ENCODE measurements at regions not wholly inside any gene's neighbourhood (a gene's known extent, or its start where the extent isn't known, plus 50 kb on each side); places are given as distances from the start of the nearest gene placed in this dataset.
"Not testable (repeated sequence)": the region's sequence is repeated elsewhere in the genome, so short reads cannot be mapped to it uniquely, and the experiment has no call there.

DNA sequence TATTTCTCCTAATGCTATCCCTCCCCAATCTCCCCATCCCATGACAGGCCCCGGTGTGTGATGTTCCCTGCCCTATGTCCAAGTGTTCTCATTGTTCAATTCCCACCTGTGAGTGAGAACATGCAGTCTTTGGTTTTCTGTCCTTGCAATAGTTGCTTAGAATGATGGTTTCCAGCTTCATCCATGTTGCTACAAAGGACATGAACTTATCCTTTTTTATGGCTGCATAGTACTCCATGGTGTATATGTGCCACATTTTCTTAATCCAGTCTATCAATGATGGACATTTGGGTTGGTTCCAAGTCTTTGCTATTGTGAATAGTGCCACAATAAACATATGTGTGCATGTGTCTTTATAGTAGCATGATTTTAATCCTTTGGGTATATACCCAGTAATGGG, 51.3 kb upstream of the RIOK2 start:
- not testable (repeated sequence) for DNase-seq; ATAC-seq (replicated peaks in 1 of 2); H3K36me3 Mint-ChIP-seq (ENCODE audit: insufficient read depth in 2 of 2); H3K4me1 Mint-ChIP-seq (ENCODE audit: low read depth); H3K27me3 Mint-ChIP-seq (ENCODE audit: low read depth); H3K4me3 Mint-ChIP-seq; H3K27ac Mint-ChIP-seq; H3K9me3 Mint-ChIP-seq

GRCh38 chr5:97242341-97242740, 59.3 kb upstream of the RIOK2 start:
- Mint-ChIP-seq H3K36me3 (ENCODE audit: insufficient read depth in 2 of 2) (peaks cover 2% of the 10 kb centered on the region in 2 donors), H3K4me3 (no peak overlapping the region), H3K9me3 (peaks cover 0 to 1% of the 10 kb centered on the region in 2 donors), H3K27me3 (ENCODE audit: low read depth) (no peaks in the 10 kb centered on the region), H3K4me1 (ENCODE audit: low read depth) (no peaks in the 10 kb centered on the region), H3K27ac (no peak overlapping the region)
- no peak for ATAC-seq (replicated peaks in 1 of 2)
- no peak for DNase-seq

DNA sequence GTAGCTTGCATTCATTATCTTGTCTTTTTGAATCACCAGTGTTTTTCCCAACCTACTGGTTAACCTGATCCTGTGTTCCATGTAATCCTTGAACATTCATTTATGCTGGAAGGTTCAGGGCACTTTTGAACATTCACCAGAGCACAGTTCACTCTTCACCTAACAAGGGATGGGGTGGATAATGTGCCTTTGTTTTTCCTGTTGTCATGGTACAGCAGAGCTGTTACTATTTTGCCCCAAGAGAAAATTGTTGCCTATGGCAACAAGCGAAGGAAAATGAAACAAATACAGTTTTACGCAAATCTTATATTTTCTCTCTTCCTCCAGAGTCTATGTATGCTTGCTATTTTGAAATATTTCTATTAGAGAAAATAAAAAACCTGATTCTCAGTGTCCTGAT, 60.3 kb upstream of the RIOK2 start:
- no peak overlapping the region for H3K27ac Mint-ChIP-seq
- H3K36me3 Mint-ChIP-seq (ENCODE audit: insufficient read depth in 2 of 2): peaks cover 2% of the 10 kb centered on the region in 2 donors
- peaks cover 0 to 1% of the 10 kb centered on the region in 2 donors for H3K9me3 Mint-ChIP-seq
- ATAC-seq (replicated peaks in 1 of 2): no peak
- H3K4me3 Mint-ChIP-seq: no peak overlapping the region
- no peaks in the 10 kb centered on the region for H3K27me3 Mint-ChIP-seq (ENCODE audit: low read depth)
- DNase-seq: no peak
- H3K4me1 Mint-ChIP-seq (ENCODE audit: low read depth): no peaks in the 10 kb centered on the region

DNA sequence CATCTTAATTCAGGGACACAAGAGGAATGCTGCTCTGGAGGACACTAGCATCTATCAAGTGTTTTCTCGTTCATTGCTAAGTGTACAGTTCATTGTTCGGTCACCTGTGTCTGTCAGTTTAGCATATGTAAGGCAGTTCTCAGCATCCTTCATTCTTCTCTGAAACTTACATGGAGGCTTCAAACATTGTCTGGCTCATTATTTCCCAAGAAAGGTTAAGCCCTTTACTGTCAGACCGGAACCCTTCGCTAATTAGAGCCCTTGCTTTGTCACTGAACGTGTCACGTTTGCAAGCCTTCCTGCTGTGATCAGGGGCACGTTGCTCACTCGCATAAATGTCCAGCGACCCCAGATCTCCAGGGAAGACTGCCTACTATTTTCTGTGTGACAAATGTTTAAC, 62.3 kb upstream of the RIOK2 start:
- ATAC-seq (replicated peaks in 1 of 2) (no peak), DNase-seq (no peak)
- no peaks in the 10 kb centered on the region for H3K4me1 Mint-ChIP-seq (ENCODE audit: low read depth)
- no peaks in the 10 kb centered on the region for H3K27me3 Mint-ChIP-seq (ENCODE audit: low read depth)
- H3K9me3 Mint-ChIP-seq: peaks cover under 1 to 4% of the 10 kb centered on the region in 2 donors
- no peak overlapping the region for H3K27ac Mint-ChIP-seq
- no peaks in the 10 kb centered on the region for H3K36me3 Mint-ChIP-seq (ENCODE audit: insufficient read depth in 2 of 2)
- no peak overlapping the region for H3K4me3 Mint-ChIP-seq

DNA sequence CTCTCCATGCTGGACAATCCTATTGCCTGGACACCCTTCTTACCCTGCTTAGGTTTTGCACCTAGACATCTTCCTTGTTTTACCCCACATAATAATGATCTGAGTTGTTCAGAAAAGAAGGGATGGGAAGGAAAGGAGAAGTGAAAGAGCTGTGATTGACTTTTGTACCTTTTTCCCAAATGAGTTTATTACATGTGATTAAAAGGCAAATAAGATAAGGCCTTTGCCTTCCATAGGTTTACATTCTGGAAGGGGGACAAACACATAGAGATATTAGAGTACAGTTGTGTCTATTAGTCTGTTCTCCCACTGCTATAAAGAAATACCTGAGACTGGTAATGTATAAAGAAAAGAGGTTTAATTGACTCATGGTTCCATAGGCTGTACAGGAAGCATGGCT, 67.1 kb upstream of the RIOK2 start:
- ATAC-seq (replicated peaks in 1 of 2) (no peak), DNase-seq (no peak)
- Mint-ChIP-seq H3K27me3 (ENCODE audit: low read depth) (no peaks in the 10 kb centered on the region), H3K4me1 (ENCODE audit: low read depth) (no peaks in the 10 kb centered on the region), H3K9me3 (peaks cover 0 to 7% of the 10 kb centered on the region in 2 donors), H3K4me3 (no peak overlapping the region), H3K27ac (no peak overlapping the region), H3K36me3 (ENCODE audit: insufficient read depth in 2 of 2) (no peaks in the 10 kb centered on the region)

DNA sequence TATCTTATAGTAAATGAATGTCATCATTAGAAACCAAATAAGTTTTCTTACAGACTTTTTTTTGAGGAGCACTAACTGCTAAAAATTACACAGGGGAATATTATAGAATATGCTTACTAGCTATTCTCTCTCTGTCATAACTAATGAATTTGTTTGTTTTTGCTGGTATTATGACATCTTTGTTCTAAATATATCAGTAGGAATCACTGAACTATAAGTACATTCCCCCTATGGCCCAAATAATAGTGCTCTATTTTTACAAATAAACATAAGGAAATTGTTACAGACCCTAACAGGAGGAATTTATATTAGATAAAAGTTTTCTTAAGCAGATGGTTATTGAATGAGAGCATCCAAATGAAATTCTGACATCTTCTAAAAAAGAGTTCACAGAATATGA, 83.0 kb upstream of the RIOK2 start:
- H3K9me3 Mint-ChIP-seq: peaks cover 2 to 3% of the 10 kb centered on the region in 2 donors
- H3K4me3 Mint-ChIP-seq: no peak overlapping the region
- no peak overlapping the region for H3K27ac Mint-ChIP-seq
- H3K4me1 Mint-ChIP-seq (ENCODE audit: low read depth): no peaks in the 10 kb centered on the region
- DNase-seq (no peak), ATAC-seq (replicated peaks in 1 of 2) (no peak)
- H3K27me3 Mint-ChIP-seq (ENCODE audit: low read depth): no peaks in the 10 kb centered on the region
- H3K36me3 Mint-ChIP-seq (ENCODE audit: insufficient read depth in 2 of 2): no peaks in the 10 kb centered on the region

DNA sequence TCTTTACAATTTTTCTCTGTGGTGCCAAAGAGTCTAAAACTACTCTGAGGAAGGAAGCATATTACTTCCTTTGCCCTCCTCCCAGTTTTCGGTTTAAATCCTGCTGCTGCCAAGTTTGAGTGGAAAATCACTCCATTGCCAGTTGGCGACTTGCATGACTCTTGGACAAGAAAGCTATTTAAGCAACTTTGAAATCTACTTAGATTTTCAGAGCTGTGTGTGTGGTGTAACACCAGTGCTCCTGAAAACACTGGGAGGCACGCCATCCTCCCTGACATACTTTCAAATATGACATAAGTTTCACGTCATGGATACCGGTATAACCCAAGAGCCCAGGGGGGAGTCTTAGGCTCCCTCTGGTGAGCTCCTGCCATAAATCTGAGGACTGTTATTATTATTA, 83.5 kb upstream of the RIOK2 start:
- Mint-ChIP-seq H3K36me3 (ENCODE audit: insufficient read depth in 2 of 2) (no peaks in the 10 kb centered on the region), H3K9me3 (peaks cover 1 to 5% of the 10 kb centered on the region in 2 donors), H3K4me1 (ENCODE audit: low read depth) (no peaks in the 10 kb centered on the region), H3K4me3 (no peak overlapping the region), H3K27ac (no peak overlapping the region), H3K27me3 (ENCODE audit: low read depth) (no peaks in the 10 kb centered on the region)
- DNase-seq: no peak
- ATAC-seq (replicated peaks in 1 of 2): no peak

DNA sequence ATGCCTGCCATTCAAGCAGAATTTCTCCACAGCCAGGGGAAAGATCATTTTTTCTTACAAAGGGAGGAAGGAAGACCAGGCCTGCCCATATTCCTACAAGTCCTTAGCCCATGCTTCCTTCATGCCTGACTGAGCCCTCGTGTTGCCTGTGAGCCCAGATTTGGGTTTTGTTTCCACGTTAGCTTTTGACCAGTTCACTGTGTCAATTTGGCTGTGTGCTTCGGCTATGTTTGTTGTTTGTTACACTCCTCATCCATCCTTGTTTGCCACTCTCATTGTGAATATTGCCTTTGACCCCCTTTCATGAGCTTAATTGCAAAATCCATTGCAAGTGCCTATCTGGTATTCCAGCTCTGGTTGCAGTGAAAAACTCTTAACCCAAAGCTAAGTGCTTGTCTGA, 84.7 kb upstream of the RIOK2 start:
- Mint-ChIP-seq H3K36me3 (ENCODE audit: insufficient read depth in 2 of 2) (no peaks in the 10 kb centered on the region), H3K27me3 (ENCODE audit: low read depth) (no peaks in the 10 kb centered on the region), H3K27ac (no peak overlapping the region), H3K4me1 (ENCODE audit: low read depth) (no peaks in the 10 kb centered on the region), H3K4me3 (no peak overlapping the region), H3K9me3 (peaks cover 0 to 6% of the 10 kb centered on the region in 2 donors)
- DNase-seq (no peak), ATAC-seq (replicated peaks in 1 of 2) (no peak)

DNA sequence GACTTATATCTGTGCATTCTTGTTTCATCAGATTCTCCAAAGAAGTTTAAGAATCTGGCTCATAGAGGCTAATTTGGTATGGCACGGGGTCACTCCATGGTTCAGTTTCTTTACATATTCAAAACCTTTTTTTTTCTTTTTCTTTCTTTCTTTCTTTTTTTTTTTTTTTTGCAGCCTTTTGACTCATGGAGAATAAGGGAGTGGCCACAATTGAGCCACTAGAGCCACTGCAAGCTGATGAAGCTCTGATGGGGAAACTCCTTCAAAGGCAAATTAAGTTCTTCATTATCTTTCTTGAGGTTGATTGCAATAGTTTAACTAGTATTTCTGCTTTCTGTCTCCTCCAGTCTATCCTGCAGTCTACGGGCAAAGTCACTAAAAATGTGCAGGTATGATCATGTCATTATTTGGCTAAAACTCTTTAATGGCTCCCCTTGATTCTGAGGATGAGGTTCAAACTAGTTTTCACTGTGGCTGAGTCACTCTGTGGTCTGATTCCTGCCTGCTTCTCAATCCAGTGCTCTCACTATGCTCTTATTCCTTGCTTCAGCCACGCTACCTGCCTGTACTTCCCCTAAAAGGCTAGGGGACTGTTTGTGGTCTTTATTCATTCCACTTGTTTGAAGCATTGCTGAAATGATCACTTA, 93.5 kb upstream of the RIOK2 start:
- H3K4me3 Mint-ChIP-seq: no peak overlapping the region
- peaks cover 3 to 5% of the 10 kb centered on the region in 2 donors for H3K36me3 Mint-ChIP-seq (ENCODE audit: insufficient read depth in 2 of 2)
- DNase-seq: no peak
- no peak overlapping the region for H3K27ac Mint-ChIP-seq
- peaks cover 9 to 12% of the 10 kb centered on the region in 2 donors for H3K9me3 Mint-ChIP-seq
- ATAC-seq (replicated peaks in 1 of 2): no peak
- H3K4me1 Mint-ChIP-seq (ENCODE audit: low read depth): no peaks in the 10 kb centered on the region
- no peaks in the 10 kb centered on the region for H3K27me3 Mint-ChIP-seq (ENCODE audit: low read depth)

DNA sequence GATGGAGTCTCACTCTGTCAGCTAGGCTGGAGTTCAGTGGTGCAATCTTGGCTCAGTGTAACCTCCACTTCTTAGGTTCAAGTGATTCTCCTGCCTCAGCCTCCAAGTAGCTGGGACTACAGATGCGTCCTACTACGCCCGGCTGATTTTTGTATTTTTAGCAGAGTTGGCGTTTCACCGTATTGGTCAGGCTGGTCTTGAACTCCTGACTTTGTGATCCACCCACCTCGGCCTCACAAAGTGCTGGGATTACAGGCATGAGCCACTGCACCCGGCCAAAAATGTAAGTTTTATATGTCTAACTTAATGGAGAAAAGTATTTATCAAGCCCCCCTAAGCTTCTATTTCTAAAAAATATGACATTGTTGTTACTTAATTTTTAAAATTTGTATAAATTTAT, 98.2 kb upstream of the RIOK2 start:
- no peak overlapping the region for H3K4me3 Mint-ChIP-seq
- no peaks in the 10 kb centered on the region for H3K4me1 Mint-ChIP-seq (ENCODE audit: low read depth)

GRCh38 chr5:97297063-97297703, 114.1 kb upstream of the RIOK2 start:
- ATAC-seq (replicated peaks in 1 of 2): peak; percentile 58 to 59
- Mint-ChIP-seq H3K27ac (no peak overlapping the region), H3K36me3 (ENCODE audit: insufficient read depth in 2 of 2) (no peaks in the 10 kb centered on the region), H3K9me3 (peaks cover 0 to 1% of the 10 kb centered on the region in 2 donors), H3K4me1 (ENCODE audit: low read depth) (no peaks in the 10 kb centered on the region), H3K4me3 (no peak overlapping the region), H3K27me3 (ENCODE audit: low read depth) (no peaks in the 10 kb centered on the region)
- DNase-seq: peak; percentile 4 to 12

More for the DNA sequence above, 98.2 kb upstream of the RIOK2 start:
- Mint-ChIP-seq H3K36me3 (ENCODE audit: insufficient read depth in 2 of 2) (no peaks in the 10 kb centered on the region), H3K27ac (no peak overlapping the region), H3K9me3 (peaks cover 10 to 13% of the 10 kb centered on the region in 2 donors), H3K27me3 (ENCODE audit: low read depth) (no peaks in the 10 kb centered on the region)
- DNase-seq (no peak), ATAC-seq (replicated peaks in 1 of 2) (no peak)

GRCh38 chr5:97297704-97298091, 114.7 kb upstream of the RIOK2 start:
- H3K36me3 Mint-ChIP-seq (ENCODE audit: insufficient read depth in 2 of 2): no peaks in the 10 kb centered on the region
- no peaks in the 10 kb centered on the region for H3K27me3 Mint-ChIP-seq (ENCODE audit: low read depth)
- ATAC-seq (replicated peaks in 1 of 2): no peak
- no peaks in the 10 kb centered on the region for H3K4me1 Mint-ChIP-seq (ENCODE audit: low read depth)
- no peak for DNase-seq
- H3K9me3 Mint-ChIP-seq: peaks cover 0 to 1% of the 10 kb centered on the region in 2 donors
- H3K4me3 Mint-ChIP-seq: no peak overlapping the region
- no peak overlapping the region for H3K27ac Mint-ChIP-seq

- H3K4me1 Mint-ChIP-seq (ENCODE audit: low read depth); H3K27me3 Mint-ChIP-seq (ENCODE audit: low read depth); H3K27ac Mint-ChIP-seq; DNase-seq; H3K9me3 Mint-ChIP-seq; ATAC-seq (replicated peaks in 1 of 2); H3K36me3 Mint-ChIP-seq (ENCODE audit: insufficient read depth in 2 of 2); H3K4me3 Mint-ChIP-seq: not testable (repeated sequence)
Measured at GRCh38 chr5:97301181-97301580, 118.1 kb upstream of the RIOK2 start.

GRCh38 chr5:97338729-97339128, 155.7 kb upstream of the RIOK2 start:
- no peaks in the 10 kb centered on the region for H3K27me3 Mint-ChIP-seq (ENCODE audit: low read depth)
- H3K9me3 Mint-ChIP-seq: peaks cover 10 to 15% of the 10 kb centered on the region in 2 donors
- no peak overlapping the region for H3K27ac Mint-ChIP-seq
- no peaks in the 10 kb centered on the region for H3K4me1 Mint-ChIP-seq (ENCODE audit: low read depth)
- ATAC-seq (replicated peaks in 1 of 2) (no peak), DNase-seq (no peak)
- H3K4me3 Mint-ChIP-seq: no peak overlapping the region
- H3K36me3 Mint-ChIP-seq (ENCODE audit: insufficient read depth in 2 of 2): peaks cover 0 to 2% of the 10 kb centered on the region in 2 donors
